WTC11 (cell line): ENCODE measurements at regions not wholly inside any gene's neighbourhood (a gene's known extent, or its start where the extent isn't known, plus 50 kb on each side); places are given as distances from the start of the nearest gene placed in this dataset.
A peak's percentile ranks its signal among the peaks of the same experiment; 100 is the strongest.

ENCODE experiments used
- ATAC-seq: fragments of 200-7000 bp; cut with Tn5 transposase; 2 replicates; pipeline ENCODE4 v1.10.0; 2021; ENCODE audit warnings: mild to moderate bottlenecking, moderate library complexity
- CTCF ChIA-PET: fragments of 300-600 bp; sonication (Branson Sonifier 250); formaldehyde crosslinking; loops from one replicate; lab custom pipeline; 2021; ENCODE audit warnings: antibody characterized with exemption; lab: Charles Lee
- POLR2A ChIA-PET: fragments of 350-600 bp; sonication (Branson Sonifier 250); formaldehyde crosslinking; loops from one replicate; lab custom pipeline; 2021; ENCODE audit warnings: antibody characterized with exemption; lab: Charles Lee
- DNase-seq: peaks from one replicate; pipeline ENCODE4 v3.0.0; 2021; ENCODE audit warnings: low spot score
- H3K27ac Mint-ChIP-seq: 2 replicates; pipeline ENCODE4 v1.8.0; 2021; ENCODE audit warnings: mixed read lengths
- H3K27me3 Mint-ChIP-seq: 2 replicates; pipeline ENCODE4 v1.8.0; 2021; ENCODE audit warnings: low read depth, mild to moderate bottlenecking, moderate library complexity, mixed read lengths
- H3K36me3 Mint-ChIP-seq: 2 replicates; pipeline ENCODE4 v1.8.0; 2021; ENCODE audit warnings: mixed read lengths
- H3K4me1 Mint-ChIP-seq: 2 replicates; pipeline ENCODE4 v1.8.0; 2022; ENCODE audit warnings: mixed read lengths
- H3K4me3 Mint-ChIP-seq: 2 replicates; pipeline ENCODE4 v1.8.0; 2021; ENCODE audit warnings: mild to moderate bottlenecking, moderate library complexity, mixed read lengths
- H3K9me3 Mint-ChIP-seq: 2 replicates; pipeline ENCODE4 v1.8.0; 2021; ENCODE audit warnings: mixed read lengths
- ATF2 ChIP-seq: sonication (generic); formaldehyde crosslinking; IDR thresholded peaks from 2 replicates; pipeline ENCODE4 v1.8.1; 2022; ENCODE audit warnings: low read depth, missing genetic modification reagents, borderline replicate concordance
- CBFB ChIP-seq: sonication (generic); formaldehyde crosslinking; IDR thresholded peaks from 2 replicates; pipeline ENCODE4 v1.8.1; 2022; ENCODE audit warnings: mild to moderate bottlenecking, low read depth, missing genetic modification reagents
- CDX4 ChIP-seq: fragments of 250-450 bp; sonication (Bioruptor Pico); IDR thresholded peaks from 2 replicates; pipeline ENCODE4 v1.9.0; 2021; ENCODE audit warnings: moderate library complexity, mild to moderate bottlenecking, inconsistent platforms, borderline replicate concordance
- CTCF ChIP-seq: fragments of 200-600 bp; IDR thresholded peaks from 2 replicates; pipeline ENCODE4 v1.8.0; 2022; ENCODE audit warnings: antibody characterized with exemption
- E2F1 ChIP-seq: sonication (generic); formaldehyde crosslinking; IDR thresholded peaks from 2 replicates; pipeline ENCODE4 v1.8.0; 2022; ENCODE audit warnings: mild to moderate bottlenecking, missing genetic modification reagents
- EMX1 ChIP-seq: fragments of 250-450 bp; sonication (Bioruptor Pico); IDR thresholded peaks from 2 replicates; pipeline ENCODE4 v1.8.0; 2021; ENCODE audit warnings: mild to moderate bottlenecking
- FOXK1 ChIP-seq: sonication (generic); formaldehyde crosslinking; IDR thresholded peaks from 2 replicates; pipeline ENCODE4 v1.8.0; 2022; ENCODE audit warnings: mild to moderate bottlenecking, moderate library complexity, missing genetic modification reagents
- FOXP4 ChIP-seq: sonication (generic); formaldehyde crosslinking; IDR thresholded peaks from 2 replicates; pipeline ENCODE4 v1.8.0; 2022; ENCODE audit warnings: mild to moderate bottlenecking, missing genetic modification reagents
- GABPB1 ChIP-seq: sonication (generic); formaldehyde crosslinking; IDR thresholded peaks from 2 replicates; pipeline ENCODE4 v1.8.1; 2023; ENCODE audit warnings: mild to moderate bottlenecking, missing genetic modification reagents
- JAZF1 ChIP-seq: fragments of 250-450 bp; sonication (Bioruptor Pico); IDR thresholded peaks from 2 replicates; pipeline ENCODE4 v1.9.0; 2021; ENCODE audit warnings: moderate library complexity, mild to moderate bottlenecking, inconsistent platforms
- NR2C2 ChIP-seq: sonication (generic); formaldehyde crosslinking; IDR thresholded peaks from 2 replicates; pipeline ENCODE4 v1.8.0; 2022; ENCODE audit warnings: mild to moderate bottlenecking, missing genetic modification reagents
- OVOL2 ChIP-seq: fragments of 250-450 bp; sonication (Bioruptor Pico); IDR thresholded peaks from 2 replicates; pipeline ENCODE4 v1.9.0; 2021; ENCODE audit warnings: mild to moderate bottlenecking, borderline replicate concordance
- SMAD3 ChIP-seq: sonication (generic); formaldehyde crosslinking; IDR thresholded peaks from 2 replicates; pipeline ENCODE4 v1.8.0; 2022; ENCODE audit warnings: missing genetic modification reagents, mild to moderate bottlenecking, borderline replicate concordance
- SOX15 ChIP-seq: fragments of 250-450 bp; sonication (Bioruptor Pico); IDR thresholded peaks from 2 replicates; pipeline ENCODE4 v1.9.0; 2021; ENCODE audit warnings: mild to moderate bottlenecking
- USF1 ChIP-seq: sonication (generic); formaldehyde crosslinking; IDR thresholded peaks from 2 replicates; pipeline ENCODE4 v1.8.0; 2022; ENCODE audit warnings: mild to moderate bottlenecking, missing genetic modification reagents
- USF2 ChIP-seq: sonication (generic); formaldehyde crosslinking; IDR thresholded peaks from 2 replicates; pipeline ENCODE4 v1.8.1; 2023; ENCODE audit warnings: mild to moderate bottlenecking, missing genetic modification reagents, moderate library complexity
- ZBTB43 ChIP-seq: sonication (generic); formaldehyde crosslinking; IDR thresholded peaks from 2 replicates; pipeline ENCODE4 v1.8.1; 2023; ENCODE audit warnings: mild to moderate bottlenecking, missing genetic modification reagents
- ZNF232 ChIP-seq: sonication (generic); formaldehyde crosslinking; IDR thresholded peaks from 2 replicates; pipeline ENCODE4 v1.8.0; 2022; ENCODE audit warnings: mild to moderate bottlenecking, missing genetic modification reagents

GRCh38 chr6:15893556-15894253, 230.9 kb upstream of the DTNBP1 start:
- ChIA-PET POLR2A (interaction anchor here (3.9 kb wide), 1 partner anchor 236 kb away, joined by 34 read pairs; the partner anchor contains the start of gene MYLIP), CTCF (interaction anchor here (0.6 to 3.7 kb wide), 23 partner anchors 8 to 313 kb away, joined by 3 to 36 read pairs (median 4); partner anchors contain the start of gene MYLIP)
- TF ChIP-seq CTCF (peak; percentile 77), EMX1 (CRISPR knock-in tag) (no peak), USF1 (CRISPR knock-in tag) (no peak)
- ATAC-seq: 0 out of 2 replicates have a peak, but pooled peaks have one; percentile 13
- Mint-ChIP-seq H3K36me3 (peaks cover 2% of the 10 kb centered on the region; the same call in 1 of the 2 replicates), H3K27ac (peak overlapping the region; percentile 80), H3K4me3 (peak overlapping the region; percentile 57), H3K27me3 (no peaks in the 10 kb centered on the region), H3K4me1 (peaks cover 53% of the 10 kb centered on the region), H3K9me3 (peaks cover 6% of the 10 kb centered on the region)
- no peak for DNase-seq

GRCh38 chr6:15892369-15892768, 229.5 kb upstream of the DTNBP1 start:
- Mint-ChIP-seq H3K4me3 (no peak overlapping the region), H3K4me1 (peaks cover 40% of the 10 kb centered on the region), H3K36me3 (peaks cover 2% of the 10 kb centered on the region; the same call in 1 of the 2 replicates), H3K9me3 (peaks cover 4% of the 10 kb centered on the region), H3K27me3 (no peaks in the 10 kb centered on the region), H3K27ac (no peak overlapping the region)
- ATAC-seq: no peak
- no peak for DNase-seq
- CTCF ChIA-PET: no interaction called here
- TF ChIP-seq JAZF1 (CRISPR knock-in tag) (no peak), CBFB (CRISPR knock-in tag) (no peak), E2F1 (no peak)
- TF ChIP-seq, all 79 proteins: peak for 0
- POLR2A ChIA-PET: interaction anchor here (2.1 kb wide), 1 partner anchor 236 kb away, joined by 7 read pairs; the partner anchor contains the start of gene MYLIP

GRCh38 chr6:15888798-15889772, 226.3 kb upstream of the DTNBP1 start:
- no peak for DNase-seq
- ChIA-PET CTCF (no interaction called here), POLR2A (no interaction called here)
- H3K4me1 Mint-ChIP-seq: peaks cover 9% of the 10 kb centered on the region
- no peak overlapping the region for H3K4me3 Mint-ChIP-seq
- peaks cover 2% of the 10 kb centered on the region; the same call in 1 of the 2 replicates for H3K36me3 Mint-ChIP-seq
- no peak overlapping the region for H3K27ac Mint-ChIP-seq
- H3K9me3 Mint-ChIP-seq: peaks cover 4% of the 10 kb centered on the region
- H3K27me3 Mint-ChIP-seq: no peaks in the 10 kb centered on the region
- ATAC-seq: no peak
- TF ChIP-seq OVOL2 (CRISPR knock-in tag) (no peak), SOX15 (CRISPR knock-in tag) (no peak), CDX4 (CRISPR knock-in tag) (no peak), NR2C2 (no peak), ZBTB43 (CRISPR knock-in tag) (no peak), EMX1 (CRISPR knock-in tag) (no peak), GABPB1 (CRISPR knock-in tag) (no peak), USF2 (CRISPR knock-in tag) (no peak), SMAD3 (CRISPR knock-in tag) (no peak), FOXK1 (CRISPR knock-in tag) (no peak), FOXP4 (no peak), ATF2 (CRISPR knock-in tag) (no peak), ZNF232 (CRISPR knock-in tag) (no peak)
